GM19238 (cell line): ENCODE measurements at regions not wholly inside any gene's neighbourhood (a gene's known extent, or its start where the extent isn't known, plus 50 kb on each side); places are given as distances from the start of the nearest gene placed in this dataset.

ENCODE experiments used
- DNase-seq: peaks from one replicate; pipeline ENCODE4 v3.0.0; 2011; ENCODE audit warnings: low spot score; ENCODE audit not compliant: insufficient read length

GRCh38 chr6:121984956-121985355 is 414.5 kb upstream of the HSF2 start:
- DNase-seq: no peak

- no peak for DNase-seq
Measured at GRCh38 chr6:121993362-121993761, 406.1 kb upstream of the HSF2 start.

GRCh38 chr6:121994919-121995318 is 404.5 kb upstream of the HSF2 start:
- DNase-seq: no peak

GRCh38 chr6:121998631-121999030 is 400.8 kb upstream of the HSF2 start:
- DNase-seq: no peak

DNA sequence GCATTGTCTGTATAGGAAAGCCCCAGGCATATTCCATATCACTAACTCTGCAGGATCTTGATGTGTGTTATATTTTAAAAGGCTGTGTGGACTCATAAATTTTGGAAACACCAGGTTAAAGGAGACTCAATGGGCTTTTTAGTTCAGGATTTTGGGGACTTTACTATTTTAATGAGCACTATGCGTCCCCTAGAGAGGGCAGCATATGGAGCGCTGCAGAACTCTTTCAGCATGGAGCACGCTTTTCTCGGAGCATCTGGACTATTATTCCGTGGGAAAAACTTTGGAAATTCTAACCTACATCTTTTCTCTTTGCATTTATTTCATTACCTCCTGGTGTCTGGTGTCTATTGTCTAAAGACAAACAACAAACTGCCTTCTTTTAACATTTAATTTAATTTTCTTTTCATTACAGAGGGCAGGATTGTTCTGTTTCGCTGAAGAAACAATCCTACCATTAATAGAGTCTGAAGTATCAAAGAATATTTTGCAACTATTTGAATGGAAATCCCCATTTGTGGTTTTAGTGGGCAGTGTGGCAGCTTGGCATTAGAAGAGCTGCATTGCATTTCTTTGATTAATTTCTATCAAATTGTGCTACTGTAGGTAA is 399.9 kb upstream of the HSF2 start:
- DNase-seq: no peak

DNA sequence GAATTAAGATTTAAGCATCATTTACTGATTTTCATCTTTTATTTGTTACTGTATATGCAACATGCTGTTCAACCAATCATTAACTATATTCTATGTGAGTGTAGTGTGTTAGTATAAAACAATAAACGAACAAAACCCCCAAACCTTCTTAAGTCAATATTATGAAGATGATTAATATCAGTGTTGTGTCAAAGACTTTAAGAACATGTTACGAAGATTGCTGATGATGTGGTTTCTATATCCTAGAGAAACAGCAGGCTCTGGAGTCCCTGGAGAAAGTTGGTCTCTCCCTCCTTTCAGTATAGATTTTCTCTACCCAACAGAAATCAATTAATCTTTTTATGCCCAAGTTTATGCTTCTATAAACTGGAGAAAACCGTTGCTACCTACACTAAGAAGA is 393.8 kb upstream of the HSF2 start:
- DNase-seq: no peak

GRCh38 chr6:122007339-122007738 is 392.1 kb upstream of the HSF2 start:
- no peak for DNase-seq

DNA sequence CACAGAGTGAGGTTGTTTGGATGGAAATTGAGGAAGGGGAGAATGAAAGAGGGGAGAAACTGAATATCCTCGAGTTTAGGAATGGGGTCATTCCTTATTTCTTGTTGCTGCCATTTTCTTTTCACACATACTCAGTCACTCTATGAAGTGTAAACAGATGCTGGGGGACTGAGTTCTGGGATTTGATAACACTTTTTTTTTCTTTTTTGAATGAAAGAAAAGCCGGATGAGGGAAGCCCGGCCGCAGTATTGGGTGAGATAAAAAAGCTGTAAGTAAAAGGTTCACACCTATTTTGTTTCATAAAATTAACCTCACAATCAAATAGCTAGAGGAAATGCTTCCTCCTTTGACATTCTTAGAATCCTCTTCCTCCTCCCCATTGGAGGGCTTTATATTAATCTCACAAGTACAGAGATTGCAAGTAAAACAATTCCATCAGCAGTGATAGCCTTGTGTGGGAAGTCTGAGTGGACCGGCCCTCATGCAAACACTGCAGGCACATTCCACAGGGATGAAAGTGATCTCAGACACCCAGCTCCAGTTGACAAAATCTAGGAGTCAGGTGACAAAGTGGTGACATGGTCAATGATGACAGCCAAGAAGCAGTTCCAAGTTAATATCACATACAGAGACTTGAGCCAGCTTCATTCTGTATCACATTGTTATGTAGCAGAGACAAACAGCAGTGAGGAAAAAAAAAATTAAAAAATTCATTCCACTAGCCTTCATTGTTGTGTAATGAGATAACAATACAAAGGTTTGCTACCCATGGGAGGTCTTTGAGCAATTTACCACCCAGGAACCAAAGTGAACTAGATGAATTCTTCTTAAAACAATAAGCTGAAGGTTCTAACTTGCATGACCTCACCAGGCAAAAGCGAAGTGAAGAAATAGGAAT is 391.1 kb upstream of the HSF2 start:
- no peak for DNase-seq

GRCh38 chr6:122009000-122009350 is 390.5 kb upstream of the HSF2 start:
- no peak for DNase-seq

DNA sequence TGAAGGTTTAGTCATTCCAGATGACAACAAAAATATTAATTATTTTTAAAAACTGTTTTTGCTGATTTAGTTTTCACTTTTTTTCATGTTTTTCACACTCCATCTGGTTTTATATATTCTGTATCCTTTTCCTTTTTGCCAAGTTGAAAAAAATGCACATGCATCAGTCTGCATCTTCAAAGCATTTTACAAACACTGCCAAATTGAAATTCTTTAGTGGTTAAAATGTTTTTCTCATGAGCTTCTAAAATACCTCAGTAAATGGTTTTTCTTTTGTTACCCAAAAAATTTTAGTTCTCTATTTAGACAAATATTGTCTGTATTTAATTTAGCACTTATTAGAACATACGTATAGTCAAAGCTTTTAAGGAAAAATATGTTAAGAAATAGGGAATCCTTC is 386.9 kb upstream of the HSF2 start:
- no peak for DNase-seq

GRCh38 chr6:122014961-122015360 is 384.5 kb upstream of the HSF2 start:
- no peak for DNase-seq

GRCh38 chr6:122020588-122021264 is 378.7 kb upstream of the HSF2 start:
- peak; percentile 1 for DNase-seq

GRCh38 chr6:122025104-122025503 is 374.3 kb upstream of the HSF2 start:
- DNase-seq: no peak

- no peak for DNase-seq
Measured at GRCh38 chr6:122026582-122027369, 372.7 kb upstream of the HSF2 start.

DNA sequence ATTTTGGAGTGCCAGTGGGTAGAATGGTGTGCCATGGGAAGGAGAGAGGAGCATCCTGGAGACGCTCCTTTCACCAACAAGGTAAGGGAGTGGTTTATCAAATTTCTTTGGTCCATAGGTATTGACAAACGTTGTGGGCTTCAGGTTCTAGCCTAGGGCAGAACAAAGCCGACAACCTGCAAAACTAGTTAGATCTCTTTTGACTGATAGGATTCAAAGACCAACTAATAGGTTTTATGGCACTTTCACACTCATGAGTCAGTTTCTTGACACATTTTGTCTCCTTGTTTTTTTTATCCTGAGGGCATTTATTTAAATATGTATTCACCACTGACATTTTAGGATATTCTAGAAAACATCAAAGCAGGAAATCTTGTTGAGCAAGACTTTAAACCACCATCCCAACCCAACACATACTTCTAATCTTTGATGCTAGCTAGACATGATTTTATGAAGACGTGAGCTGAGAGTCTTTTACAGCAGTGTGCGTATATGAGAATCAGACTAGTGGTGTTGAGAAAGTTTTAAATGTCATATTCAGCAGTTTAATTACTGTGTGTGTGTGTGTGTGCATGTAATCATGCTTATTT is 370.4 kb upstream of the HSF2 start:
- no peak for DNase-seq

DNA sequence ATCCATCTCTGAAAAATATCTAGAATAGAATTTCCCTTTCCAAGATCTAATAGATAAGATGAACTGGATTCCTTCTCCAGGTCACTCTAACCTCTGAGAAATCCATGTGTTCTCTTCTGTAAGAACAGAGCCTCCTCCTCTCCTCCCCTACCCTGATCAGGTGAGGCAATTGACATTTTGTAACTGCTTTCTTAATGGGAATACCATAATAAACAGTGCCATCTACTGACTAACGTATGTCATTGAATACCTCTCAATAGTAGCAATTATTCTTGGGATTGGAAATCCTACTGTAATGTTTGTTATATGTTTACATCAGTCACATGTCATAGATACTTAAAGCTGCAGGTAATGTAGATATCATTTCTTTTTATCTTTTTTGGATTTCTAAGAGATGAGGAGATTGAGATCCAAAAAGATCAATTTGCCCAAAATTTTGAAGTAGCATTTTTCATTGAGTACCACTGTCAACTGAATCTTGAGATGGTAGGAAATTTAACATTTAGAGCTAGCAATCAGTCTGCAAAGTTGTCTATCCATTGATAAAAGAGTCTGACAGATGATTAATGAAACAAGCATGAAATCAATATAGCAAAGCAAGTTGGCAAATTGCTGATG is 365.8 kb upstream of the HSF2 start:
- no peak for DNase-seq

- DNase-seq: no peak
Measured at GRCh38 chr6:122035173-122035572, 364.3 kb upstream of the HSF2 start.

GRCh38 chr6:122040261-122040660 is 359.2 kb upstream of the HSF2 start:
- DNase-seq: no peak

GRCh38 chr6:122042380-122042779 is 357.1 kb upstream of the HSF2 start:
- no peak for DNase-seq

GRCh38 chr6:122042960-122043735 is 356.3 kb upstream of the HSF2 start:
- no peak for DNase-seq
